HG03432 (cell line): ENCODE measurements at regions not wholly inside any gene's neighbourhood (a gene's known extent, or its start where the extent isn't known, plus 50 kb on each side); places are given as distances from the start of the nearest gene placed in this dataset.

Experiments
- ATAC-seq: cut with Tn5 transposase; IDR thresholded peaks from one replicate; pipeline ENCODE4 v1.9.1; 2021; ENCODE audit warnings: mild to moderate bottlenecking, moderate library complexity; ENCODE audit not compliant: unreplicated experiment

DNA sequence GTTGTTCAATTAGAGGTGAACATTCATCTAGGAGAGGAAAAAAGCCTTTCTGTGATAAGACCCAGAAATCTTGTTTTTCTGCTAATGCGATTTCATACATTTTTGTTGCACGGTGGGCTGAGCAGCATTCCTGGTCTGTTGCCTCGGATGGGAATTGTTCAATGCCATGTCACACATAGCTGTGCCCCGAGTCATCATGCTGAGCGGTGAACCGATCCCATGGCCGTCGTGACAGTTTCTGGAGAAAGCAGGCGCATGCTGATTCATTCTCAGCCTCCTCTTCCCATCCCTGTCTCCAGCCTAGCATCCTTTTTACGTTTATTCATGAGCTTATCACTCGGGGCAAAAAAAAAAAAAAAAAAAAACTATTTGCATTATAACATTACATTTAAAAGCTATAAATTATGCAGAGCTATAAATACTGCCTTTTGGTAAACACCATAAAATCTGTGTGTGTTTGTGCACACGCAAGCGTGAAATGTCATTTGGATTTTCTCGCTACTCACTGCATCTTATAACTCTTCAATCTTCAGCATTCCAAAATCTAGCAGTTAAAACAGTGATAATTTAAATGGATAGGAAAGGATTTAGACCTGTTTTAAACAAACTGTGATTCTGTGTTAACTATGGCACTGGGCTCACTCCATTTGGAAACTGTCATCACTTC is 58.9 kb upstream of the IFNGR1 start:
- no peak for ATAC-seq

DNA sequence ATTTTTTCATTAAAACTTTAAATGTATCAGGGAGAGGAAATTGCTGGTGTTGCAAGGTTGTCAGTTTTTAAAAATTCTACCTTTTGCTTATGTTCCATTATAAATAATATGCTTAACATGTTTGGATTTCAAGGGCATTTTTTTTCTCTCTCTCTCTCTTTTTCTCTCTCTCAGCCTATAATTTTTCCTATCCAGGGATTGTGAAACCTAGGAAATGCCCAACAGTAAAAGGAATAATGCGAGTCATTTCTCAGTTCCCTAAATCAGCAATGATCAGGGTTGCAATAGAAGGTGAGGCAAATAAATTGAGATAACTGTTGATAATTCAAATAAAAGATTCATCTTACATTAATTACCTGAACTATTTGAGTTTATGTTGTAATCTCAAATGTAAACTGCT is 53.2 kb upstream of the IFNGR1 start:
- ATAC-seq: no peak

DNA sequence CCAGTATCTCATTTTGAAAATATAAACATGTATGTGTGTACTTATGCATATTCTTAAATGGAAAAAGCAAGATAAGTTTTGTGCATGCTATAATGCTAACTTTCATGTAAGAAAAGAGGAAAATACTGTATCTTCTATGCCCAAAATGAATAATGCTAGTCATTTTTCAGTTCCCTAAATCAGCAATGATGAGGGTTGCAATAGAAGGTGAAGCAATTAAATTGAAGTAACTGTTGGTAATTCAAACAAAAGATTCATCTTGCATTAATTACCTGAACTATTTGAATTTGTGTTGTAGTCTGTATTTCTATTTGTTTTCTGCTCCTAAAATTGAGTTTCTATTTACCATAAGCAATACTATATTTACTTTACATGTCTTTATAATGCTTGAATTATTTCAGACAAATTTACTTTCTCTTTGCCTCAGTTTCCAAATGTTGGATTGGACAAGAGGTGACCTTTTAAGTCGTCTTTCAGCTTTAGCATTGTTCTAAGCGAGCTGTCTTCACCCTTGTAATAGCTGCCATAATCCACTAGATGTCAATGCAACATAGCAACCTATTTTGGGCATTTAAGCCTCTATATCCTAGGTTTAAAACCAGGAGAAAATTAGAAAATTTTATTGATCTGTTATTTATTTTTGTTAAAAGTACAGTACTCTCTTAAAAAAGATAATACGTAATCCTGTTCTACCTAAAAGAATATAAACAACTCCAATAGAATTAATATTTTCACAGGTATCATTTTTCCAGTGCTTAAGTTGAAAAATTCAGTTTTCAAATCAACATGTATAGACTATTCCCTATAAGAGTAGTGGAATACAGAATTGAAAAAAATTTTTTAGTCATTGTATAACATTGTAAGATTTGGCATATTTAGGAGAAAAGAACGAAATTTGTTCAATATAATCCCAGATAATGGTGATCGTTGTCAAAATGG is 52.3 kb upstream of the IFNGR1 start:
- no peak for ATAC-seq

DNA sequence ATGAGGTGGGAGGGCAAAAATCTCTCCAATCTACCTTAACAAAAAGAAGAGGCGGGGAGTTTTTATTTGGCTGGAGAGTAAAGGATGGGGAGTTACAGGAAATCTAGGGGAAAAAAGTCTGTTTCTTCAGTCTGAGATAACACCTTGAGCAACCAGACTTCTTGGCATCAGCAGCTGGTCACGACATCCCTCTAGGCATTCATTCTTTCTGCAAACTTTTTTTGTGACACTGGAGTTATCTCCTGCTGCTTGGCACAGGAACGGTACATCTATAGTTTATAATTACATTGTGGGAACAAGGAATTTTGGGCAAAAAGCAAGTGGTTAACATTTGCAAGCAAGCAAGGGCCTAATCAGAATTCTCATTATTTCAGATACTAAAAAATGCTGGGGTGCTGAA is 50.6 kb upstream of the IFNGR1 start:
- ATAC-seq: no peak

DNA sequence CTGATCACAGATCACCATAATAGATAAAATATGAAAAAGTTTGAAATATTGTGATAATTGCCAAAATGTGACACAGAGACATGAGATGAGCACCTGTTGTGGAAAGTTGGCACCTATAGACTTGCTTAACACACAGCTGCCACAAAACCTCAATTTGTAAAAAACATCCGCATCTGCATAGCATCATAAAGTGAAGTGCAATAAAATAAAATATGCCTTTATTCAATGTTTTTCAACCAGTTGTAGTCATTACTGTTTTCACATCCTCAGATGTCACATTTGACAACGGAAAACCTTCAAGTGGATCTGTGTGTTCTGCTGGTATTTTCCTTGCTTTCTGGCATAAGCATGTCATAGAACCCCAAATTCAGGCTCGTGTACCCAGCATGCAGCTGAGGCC is 50.2 kb upstream of the IFNGR1 start:
- ATAC-seq: no peak
